HG03196 (cell line): ENCODE measurements at regions not wholly inside any gene's neighbourhood (a gene's known extent, or its start where the extent isn't known, plus 50 kb on each side); places are given as distances from the start of the nearest gene placed in this dataset.

ENCODE experiments used
- ATAC-seq: cut with Tn5 transposase; IDR thresholded peaks from one replicate; pipeline ENCODE4 v1.9.1; 2021; ENCODE audit not compliant: unreplicated experiment

DNA sequence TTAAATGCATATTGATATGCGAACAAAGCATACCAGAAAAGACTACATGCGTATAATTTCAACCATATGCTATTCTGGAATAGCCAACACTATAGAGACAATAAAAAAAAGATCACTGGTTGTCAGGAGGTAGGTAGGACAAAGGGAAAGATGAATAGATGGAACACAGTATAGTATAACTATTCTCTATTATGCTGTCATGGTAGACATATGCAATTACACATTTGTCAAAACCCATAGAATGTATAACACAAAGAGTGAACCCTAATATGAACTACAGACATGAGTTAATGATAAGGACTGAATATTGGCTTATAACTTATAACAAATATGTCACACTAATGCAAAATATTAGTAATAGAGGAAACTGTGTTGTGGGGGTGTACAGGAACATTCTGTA, 460.8 kb downstream of the TAF11L14 start:
- no peak for ATAC-seq

- no peak for ATAC-seq
Measured at GRCh38 chr5:18097817-18098216, 463.6 kb downstream of the TAF11L14 start.

DNA sequence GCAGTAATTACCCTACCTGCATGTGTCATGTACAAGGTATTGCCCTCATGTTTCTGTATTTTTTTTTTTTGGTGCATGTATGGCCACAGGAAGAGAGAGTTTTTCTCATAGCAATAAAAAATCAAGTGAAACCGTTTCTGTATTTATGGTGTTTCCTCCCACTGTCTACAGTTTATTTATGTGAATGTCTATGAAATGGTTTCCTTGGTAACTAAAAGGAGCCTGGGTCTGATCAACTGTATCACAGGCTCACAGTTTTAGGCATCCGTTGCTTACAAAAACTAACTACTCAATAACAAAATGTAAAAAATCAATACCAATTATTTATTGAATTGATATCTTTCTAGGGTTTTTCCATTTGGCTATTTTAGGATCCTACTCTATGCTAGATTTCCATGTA, 464.4 kb downstream of the TAF11L14 start:
- no peak for ATAC-seq

DNA sequence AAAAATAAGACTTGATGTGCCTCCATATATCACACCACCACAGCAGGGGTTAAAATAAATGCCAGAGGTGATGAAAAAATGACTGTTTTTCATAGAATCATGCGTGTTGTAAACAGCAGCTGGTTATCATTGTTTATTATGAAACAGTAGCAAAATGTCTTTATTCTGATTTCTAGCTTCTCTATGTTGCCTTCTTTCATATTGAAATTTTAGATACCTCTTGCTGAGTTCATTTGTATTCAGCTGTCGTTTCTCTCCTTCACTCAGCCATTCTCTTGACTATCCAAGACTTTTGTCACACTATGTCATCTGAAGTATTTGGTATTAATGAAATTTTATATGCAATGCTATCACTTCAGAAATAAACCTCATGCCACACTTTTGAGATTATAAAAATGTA, 465.0 kb downstream of the TAF11L14 start:
- ATAC-seq, result no peak

GRCh38 chr5:18101532-18101931, 467.3 kb downstream of the TAF11L14 start:
- no peak for ATAC-seq

DNA sequence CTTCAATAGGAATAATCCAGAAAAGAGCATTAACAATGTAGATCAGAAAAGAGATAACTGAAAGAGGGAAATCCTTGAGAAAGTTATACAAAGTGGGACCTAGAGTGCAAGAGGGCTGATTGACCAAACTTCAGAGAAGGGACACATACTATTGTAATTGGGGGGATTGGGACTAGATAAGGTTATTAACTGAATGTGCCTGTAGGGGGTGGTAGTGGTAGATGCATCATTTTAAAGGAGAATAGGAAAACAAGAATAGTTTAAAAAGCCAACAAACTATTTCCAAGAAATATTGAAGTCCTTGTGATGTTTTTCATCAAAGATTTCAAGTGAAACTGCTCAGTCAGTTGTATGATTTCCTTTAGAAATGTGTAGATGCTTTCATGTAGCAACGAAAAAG, 468.5 kb downstream of the TAF11L14 start:
- no peak for ATAC-seq

- no peak for ATAC-seq
Measured at GRCh38 chr5:18105449-18105848, 471.2 kb downstream of the TAF11L14 start.

DNA sequence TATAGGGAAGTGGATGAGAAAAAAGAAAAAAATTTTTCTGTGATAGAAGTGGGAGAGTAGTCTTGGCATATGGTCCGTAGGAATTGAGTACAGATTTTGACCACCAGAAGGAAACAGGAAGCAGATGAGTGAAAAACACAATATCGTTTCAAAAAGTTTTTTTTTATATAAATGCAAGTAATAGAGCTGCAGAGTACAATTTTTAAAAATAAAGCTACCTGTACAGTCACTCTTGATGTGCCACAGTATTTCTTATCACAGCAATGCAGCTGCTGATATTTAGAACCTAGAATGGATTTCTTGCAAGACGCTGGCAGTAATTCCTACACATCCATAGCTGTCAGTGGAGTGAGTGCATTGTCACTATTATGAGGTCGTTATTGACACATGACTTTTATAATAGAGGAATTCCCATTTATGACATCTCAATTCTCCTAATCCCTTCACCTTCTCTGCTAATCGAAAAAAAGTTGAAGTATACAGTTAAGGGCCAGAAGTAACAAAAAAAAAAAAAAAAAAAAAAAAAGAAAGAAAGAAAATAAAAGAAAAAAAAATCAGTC, 477.7 kb downstream of the TAF11L14 start:
- ATAC-seq, result no peak

DNA sequence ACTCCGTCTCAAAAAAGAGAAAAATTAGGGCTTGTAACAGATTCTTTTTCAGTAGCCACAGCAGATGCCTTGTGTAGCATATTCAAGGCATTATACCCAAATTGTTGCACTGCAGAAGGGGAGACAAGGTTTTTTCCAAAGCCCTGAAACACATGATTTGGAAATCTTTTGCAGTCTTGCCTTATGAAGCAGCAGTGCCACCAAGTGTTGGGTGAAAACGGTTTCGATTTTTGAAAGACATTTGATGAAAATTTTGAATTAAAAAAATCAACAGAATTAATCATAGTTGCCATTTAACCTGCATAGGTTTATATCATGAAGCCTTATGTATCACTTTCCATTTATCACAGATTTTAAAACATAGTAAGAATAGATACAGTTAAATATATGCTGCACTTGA, 479.5 kb downstream of the TAF11L14 start:
- ATAC-seq, result no peak

GRCh38 chr5:18114151-18114757, 480.0 kb downstream of the TAF11L14 start:
- no peak for ATAC-seq

DNA sequence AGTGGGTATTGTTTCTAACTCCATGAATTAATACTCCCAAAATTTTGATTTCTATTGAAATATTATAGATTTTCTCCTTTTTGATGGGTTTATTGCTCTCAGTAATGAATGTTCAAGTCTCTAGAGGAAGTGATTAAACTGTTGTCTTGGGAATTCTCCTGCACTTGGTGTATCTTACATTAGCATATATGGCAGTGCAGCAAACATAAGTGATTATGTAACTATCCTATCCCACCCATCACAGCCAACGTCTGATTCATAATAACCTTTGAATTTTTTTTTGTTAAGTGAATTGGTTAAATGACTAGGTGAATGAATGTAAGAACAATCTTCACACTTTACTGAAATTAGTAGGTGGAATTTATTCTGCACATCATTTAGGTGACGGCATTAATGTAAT, 483.7 kb downstream of the TAF11L14 start:
- ATAC-seq, result no peak

DNA sequence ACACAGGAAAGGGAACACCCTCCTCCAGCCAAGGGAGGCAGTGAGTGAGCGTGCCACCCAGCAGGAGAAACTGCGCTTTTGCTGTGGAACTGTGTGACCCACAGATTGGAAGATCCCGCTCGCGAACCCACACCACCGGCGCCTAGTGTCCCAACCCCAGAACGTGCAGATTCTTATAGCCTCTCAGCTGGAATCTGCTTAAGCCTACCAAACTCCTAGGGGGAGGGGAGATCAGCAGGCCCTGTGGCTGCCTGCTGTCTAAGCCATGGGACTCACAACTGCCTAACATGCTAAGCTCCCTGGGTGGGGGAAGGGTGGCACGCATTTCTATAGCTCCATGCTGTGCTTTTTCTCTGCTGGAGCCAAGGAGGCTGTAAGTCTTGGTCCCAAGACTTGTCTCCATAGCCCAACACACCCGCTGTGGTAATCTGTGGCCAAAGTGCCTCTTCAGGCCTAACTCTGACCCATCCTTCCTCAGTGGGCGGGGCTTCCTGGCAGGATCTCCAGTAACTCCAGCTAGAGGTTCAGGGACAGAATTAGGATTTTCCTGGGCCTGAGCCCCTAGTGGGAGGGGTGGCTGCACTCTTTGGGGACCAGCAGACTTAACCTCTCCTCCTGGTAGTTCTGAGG, 485.0 kb downstream of the TAF11L14 start:
- no peak for ATAC-seq

DNA sequence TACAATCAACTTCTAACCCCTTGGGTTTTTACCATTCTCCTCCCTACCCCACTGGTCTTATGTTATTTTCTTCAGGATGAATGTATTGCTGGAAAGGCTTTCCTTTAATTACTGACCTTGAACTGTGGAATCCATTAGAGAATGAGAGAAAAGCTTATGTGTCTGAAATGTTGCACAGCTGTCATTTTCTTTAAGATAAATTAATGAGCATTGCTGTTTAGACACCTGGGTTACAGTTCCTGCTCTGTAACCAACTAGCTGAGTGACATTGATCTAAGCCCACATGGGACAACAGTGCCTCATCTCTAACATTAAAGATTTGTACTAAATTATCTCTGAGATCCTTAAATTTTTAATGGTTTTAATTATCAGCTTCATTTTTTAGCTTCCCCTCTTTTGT, 507.0 kb downstream of the TAF11L14 start:
- ATAC-seq, result no peak

DNA sequence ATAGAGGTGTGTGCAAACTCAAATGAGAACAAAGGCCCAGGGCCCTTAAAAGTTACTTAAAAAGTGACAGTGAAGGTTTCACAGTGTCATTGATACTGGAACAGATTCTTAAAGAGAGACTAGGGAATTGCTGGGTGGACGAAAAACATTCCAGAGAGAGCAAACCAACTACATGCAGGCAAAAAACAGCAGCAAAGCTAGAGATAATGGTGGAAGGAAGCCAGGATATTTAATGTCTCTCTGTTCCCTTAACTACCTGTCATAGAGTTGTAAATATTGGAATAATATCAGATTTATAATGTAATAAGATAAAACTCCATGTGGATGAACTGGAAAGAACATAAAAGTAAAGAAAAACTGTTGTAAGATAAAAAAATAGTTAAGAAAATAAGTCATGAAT, 508.6 kb downstream of the TAF11L14 start:
- no peak for ATAC-seq

- ATAC-seq, result no peak
Measured at GRCh38 chr5:18152671-18153070, 518.4 kb downstream of the TAF11L14 start.

DNA sequence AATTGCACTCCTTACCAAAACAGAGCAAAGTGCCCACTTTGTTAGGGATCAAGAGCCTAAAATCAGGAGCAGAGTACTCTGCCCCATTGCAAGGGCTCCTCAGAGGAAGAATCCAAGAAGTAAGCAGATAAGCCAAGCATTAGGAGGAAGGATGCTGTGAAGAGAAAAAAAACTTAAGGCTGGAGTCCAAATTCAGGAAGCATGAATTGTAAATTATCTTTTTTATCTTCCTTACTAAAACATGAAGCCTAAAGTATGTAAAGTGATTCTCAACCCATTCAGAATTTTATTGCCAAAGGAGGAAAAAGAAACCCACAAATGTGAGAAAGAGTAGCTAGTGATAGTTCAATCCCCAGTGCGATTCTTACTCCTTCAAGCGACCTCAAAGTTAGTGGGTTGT, 523.9 kb downstream of the TAF11L14 start:
- no peak for ATAC-seq

DNA sequence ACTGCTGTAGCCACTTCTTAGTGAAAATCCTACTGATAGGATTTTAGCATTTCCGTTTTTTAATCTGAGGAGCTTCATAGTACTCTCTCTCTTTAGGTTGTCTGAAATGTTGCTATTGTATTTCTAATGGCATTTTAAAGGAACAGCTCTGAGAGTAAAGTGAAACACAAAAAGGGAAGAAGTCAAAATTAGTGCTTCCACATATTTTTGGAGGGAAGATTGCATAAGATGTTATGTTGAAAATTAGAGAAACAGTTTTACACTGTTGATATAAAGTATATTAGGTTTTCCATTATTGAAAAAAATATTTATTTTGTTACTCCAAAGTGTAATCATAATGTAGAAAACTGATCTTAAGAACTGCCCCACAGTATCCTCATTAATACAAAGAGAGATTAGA, 525.1 kb downstream of the TAF11L14 start:
- no peak for ATAC-seq

DNA sequence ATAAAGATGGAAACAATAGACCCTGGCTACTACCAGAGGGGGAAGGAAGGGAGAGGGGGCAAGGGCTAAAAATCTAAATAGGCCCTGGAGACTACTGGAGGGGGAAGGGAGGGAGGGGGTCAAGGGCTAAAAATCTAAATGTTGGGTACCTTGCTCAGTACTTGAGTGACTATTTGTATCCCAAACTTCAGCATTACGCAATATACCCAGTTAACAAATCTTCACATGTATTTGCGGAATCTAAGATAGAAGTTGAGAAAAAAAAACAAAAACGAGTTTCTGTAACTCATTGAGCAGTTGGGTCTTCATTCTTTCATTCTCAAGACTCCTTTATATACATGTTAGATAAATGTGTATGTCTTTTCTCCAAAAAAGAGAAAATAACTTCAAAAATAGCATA, 537.4 kb downstream of the TAF11L14 start:
- ATAC-seq, result no peak

- no peak for ATAC-seq
Measured at GRCh38 chr5:18179579-18179978, 545.3 kb downstream of the TAF11L14 start.

GRCh38 chr5:18181575-18181974, 547.3 kb downstream of the TAF11L14 start:
- ATAC-seq, result no peak

DNA sequence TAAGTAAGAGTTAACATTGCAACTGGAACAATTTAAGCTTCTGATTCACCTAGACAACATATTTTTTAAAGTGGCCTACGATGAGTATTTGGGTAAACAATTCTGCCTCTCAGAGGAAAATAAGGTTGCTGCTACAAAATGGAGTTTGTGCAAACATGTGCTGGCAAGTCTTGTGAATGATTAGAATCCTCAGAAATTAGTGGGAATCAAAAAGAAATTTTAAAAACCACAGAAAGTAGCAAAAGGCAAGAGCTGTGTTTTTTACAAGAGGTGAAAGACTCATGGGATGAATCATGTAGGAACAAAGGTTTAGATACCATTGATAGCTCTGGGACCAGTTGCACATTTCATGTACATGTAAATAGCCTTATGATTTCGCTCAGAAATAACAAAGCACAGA, 561.6 kb downstream of the TAF11L14 start:
- no peak for ATAC-seq

DNA sequence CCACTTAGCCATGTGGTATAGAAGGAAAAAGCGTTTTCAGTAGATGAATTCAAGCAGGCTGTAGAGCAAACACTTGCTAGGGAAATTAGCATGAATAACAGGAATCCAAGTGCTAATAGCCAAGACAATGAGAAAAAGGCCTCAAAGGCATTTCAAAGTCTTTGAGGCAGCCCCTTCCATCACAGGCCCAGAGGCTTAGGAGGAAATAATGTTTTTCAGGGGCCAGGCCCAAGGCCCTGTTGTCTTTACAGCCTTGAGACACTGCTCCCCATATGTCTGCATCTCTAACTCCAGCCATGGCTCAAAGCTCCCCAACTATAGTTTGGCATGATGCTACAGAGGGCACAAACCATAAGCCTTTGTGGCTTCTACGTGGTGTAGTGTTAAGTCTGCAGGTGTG, 563.5 kb downstream of the TAF11L14 start:
- ATAC-seq, result no peak

DNA sequence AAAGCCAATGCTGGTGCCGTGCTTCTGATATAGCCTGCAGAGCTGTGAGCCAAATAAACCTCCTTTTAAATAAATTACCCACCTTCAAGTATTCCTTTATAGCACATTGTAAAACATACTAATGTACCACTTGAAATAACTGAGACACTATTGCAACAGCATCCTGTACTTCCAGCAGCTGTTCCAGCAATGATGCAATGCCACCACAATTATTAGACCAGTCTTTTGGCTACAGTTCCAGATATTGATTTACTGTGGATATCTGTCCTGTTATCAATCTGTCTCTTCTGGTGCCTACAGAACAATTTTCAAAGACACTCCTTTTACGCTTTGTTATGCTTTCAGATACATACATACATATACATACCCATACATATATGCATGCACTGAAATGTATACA, 567.9 kb downstream of the TAF11L14 start:
- ATAC-seq, result no peak
